Hematopoietic multipotent progenitor cell treated with erythropoietin and hydrocortisone succinate and interleukin-3 and kit ligand, for 15 days (in vitro differentiated cells): ENCODE measurements at regions not wholly inside any gene's neighbourhood (a gene's known extent, or its start where the extent isn't known, plus 50 kb on each side); places are given as distances from the start of the nearest gene placed in this dataset.

ENCODE experiments used
- DNase-seq: peaks from one replicate; pipeline ENCODE4 v3.0.0-alpha.2; 2015; ENCODE audit warnings: low spot score

DNA sequence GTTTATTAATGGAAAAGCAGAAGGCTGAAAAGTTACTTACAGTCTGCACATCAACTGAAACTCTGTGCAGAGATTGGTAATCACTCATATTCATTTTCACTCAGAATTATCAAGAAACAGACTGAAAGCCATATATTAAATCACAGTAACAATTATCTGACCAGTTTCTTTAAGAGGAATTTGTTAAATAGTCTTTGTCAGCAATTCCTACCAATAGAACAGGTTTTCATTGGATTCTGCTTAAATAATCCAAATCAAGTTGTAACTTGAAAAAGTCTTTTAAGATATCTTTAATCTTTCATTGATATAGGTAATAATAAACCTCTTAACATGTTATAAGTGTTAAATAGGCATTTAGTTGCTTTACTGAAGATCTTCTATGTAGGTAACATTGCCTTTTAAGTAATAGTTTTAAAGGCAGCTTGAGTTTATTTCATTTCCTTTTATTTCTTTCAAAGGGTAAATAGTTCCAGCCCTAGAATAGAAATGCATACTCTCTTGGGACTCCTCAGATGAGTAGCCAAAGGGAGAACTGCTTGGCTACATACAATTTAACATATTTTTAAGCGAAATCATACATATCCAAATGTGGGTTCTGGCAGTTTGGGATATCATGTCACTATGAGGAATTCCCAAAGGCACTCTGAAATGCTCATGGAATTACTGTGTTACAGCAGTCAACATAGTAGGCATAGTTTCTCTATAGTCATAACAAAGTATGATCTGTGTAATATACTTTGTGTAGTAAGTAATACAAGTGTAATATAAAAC lies 326.0 kb upstream of the SPRY2 start:
- DNase-seq, result no peak

- DNase-seq, result no peak
Observed at GRCh38 chr13:80665792-80666333, 324.9 kb upstream of the SPRY2 start.

- DNase-seq, result no peak
Observed at GRCh38 chr13:80664950-80665349, 324.0 kb upstream of the SPRY2 start.

DNA sequence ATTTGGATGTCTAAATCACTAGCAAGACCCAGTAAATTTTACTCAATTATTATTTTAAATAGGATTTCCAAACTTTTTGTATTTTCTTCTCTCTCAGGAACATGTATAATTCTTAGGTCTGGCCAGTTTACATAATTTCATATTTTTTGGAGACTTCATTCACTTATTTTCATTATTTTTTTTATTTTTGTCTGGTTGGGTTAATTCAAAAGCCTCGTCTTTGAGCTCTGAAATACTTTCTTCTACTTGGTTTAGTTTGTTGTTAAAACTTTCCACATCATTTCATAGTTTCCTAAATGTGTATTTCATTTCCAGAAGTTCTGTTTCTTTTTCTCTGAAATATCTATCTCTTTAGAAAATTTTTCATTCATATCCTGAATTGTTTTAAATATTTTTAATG lies 322.9 kb upstream of the SPRY2 start:
- DNase-seq, result no peak

GRCh38 chr13:80658705-80659104 lies 317.8 kb upstream of the SPRY2 start:
- no peak for DNase-seq

- no peak for DNase-seq
Observed at GRCh38 chr13:80656512-80656904, 315.6 kb upstream of the SPRY2 start.

DNA sequence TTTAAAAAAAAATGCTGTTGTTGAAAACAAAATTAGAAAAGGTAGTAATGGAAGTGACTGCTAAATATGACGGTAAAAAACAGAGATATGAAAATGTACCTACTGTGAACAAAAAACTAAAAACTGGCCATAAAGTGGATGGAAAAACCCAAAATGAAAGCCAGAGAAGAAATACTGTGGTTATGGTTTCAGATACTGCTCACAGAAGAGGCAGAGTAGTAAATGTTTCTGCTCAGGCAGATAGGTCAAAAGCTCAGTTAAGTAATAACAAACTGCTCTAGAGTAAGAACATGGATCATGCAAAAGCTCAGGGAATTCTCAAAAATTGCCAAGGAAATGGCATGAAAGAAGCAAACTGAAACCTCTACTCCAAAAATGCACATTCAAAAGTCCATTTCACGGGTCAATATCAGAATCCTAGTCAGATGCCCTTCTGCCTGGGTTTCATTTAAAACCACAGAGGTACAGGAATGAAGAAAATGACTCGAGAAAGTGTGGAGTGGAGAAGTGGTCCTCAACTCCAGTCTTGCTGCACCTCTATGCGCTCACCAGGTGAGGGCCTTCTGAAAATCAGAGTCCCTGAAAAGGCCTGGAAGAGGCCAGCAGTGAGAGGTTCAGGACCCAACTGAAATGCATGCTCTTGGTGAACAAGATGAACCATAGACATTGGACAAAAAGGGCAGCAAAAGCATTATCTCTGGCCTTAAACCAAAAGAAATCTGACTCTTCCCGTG lies 315.0 kb upstream of the SPRY2 start:
- no peak for DNase-seq

- no peak for DNase-seq
Observed at GRCh38 chr13:80654638-80655249, 313.8 kb upstream of the SPRY2 start.

- DNase-seq, result no peak
Observed at GRCh38 chr13:80649274-80649673, 308.3 kb upstream of the SPRY2 start.

GRCh38 chr13:80642641-80643040 lies 301.7 kb upstream of the SPRY2 start:
- DNase-seq, result no peak

DNA sequence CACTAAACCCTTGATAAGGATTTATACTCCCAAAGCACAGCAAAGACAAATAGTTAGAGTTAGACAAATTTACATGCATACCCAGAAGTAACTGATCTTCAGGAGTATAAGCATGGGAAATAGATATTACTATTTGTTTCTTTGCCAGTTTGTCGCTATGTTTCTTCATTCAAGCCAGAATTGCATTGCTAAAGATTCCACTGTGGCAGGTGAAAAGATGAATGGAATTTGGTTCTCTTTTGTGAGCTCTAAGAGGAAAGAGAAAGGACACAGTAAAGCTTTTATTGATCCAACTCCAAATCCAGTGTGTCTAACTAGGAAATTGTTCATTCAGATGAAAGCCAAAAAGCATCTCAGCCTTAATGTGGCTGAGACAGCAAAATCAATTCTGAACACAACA lies 292.3 kb upstream of the SPRY2 start:
- no peak for DNase-seq

GRCh38 chr13:80630685-80631121 lies 289.8 kb upstream of the SPRY2 start:
- no peak for DNase-seq

GRCh38 chr13:80618781-80619180 lies 277.9 kb upstream of the SPRY2 start:
- DNase-seq, result no peak

DNA sequence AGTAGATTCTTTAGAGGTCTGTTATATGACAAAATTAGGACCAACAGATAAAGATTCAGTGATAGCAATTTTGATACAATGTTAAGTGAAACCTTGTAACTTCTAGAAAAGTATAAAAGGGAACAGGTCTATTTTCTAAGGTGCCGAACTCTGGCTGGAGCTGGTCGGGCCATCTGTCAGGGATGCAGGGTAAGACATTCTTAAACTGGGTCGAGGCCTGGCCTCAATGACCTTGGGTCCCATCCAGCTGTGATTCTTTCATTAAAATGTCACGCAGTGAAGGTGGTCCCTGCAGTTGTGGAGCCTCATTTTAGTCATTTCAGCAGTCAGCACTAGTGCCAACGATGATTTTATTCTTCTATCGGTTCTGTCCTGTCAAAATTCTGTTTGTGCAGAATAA lies 271.9 kb upstream of the SPRY2 start:
- no peak for DNase-seq

- DNase-seq, result no peak
Observed at GRCh38 chr13:80611310-80611709, 270.4 kb upstream of the SPRY2 start.

DNA sequence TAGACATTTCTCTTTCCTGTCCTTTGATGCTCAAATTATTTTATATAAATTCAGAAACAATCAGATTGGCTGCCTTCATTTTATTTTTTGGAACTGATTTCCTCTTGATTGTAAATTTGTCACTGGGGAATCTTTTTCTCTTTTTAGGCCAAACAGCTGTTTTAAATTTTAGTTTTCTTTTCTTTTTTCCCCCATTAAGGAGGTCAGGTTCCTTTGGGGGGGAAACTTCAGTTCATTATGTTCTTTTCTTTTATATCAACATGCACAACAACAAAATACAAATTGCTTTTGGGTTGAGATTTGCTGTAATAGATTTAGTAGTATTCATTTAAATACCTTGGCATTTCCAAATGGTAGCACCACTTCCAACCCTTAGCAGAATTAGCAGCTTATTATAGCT lies 264.8 kb upstream of the SPRY2 start:
- DNase-seq, result no peak

DNA sequence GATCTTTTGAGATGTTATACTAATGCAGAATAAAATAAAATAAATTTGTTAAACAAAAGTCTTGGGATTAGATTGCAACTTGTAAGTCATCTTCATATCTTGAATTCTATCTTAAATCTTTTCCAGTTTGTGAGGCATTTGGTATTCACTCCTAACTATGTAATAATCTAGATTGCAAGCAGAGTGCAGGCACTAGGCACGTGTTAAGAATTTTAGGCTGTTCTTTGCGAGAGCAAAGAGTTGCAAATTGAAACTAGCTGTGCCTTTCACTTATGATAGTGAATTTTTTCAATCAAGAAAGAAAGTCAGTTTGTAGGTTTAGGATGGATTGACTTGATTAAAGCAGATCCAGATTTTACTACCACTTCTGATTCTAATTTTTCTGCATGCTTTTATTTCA lies 264.1 kb upstream of the SPRY2 start:
- no peak for DNase-seq

GRCh38 chr13:80604098-80604497 lies 263.2 kb upstream of the SPRY2 start:
- DNase-seq, result no peak

DNA sequence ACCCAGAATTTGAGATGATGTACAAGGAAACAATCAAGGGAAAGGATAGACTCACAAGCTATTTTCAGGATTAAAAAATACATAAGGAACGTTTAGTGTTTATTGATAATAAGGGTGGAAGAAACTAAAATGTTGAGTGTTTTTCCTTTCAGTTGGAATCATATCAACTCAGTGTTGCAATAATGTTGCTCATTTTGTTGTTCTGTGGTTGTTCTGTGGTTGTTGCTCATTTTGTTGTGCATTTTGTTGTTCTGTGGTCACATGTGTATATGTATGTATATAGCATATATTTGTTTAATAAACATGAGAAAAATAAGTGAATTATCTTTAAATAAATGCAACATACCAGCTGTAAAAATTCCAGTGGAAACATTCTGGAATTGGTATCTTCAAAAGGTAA lies 262.4 kb upstream of the SPRY2 start:
- DNase-seq, result no peak

DNA sequence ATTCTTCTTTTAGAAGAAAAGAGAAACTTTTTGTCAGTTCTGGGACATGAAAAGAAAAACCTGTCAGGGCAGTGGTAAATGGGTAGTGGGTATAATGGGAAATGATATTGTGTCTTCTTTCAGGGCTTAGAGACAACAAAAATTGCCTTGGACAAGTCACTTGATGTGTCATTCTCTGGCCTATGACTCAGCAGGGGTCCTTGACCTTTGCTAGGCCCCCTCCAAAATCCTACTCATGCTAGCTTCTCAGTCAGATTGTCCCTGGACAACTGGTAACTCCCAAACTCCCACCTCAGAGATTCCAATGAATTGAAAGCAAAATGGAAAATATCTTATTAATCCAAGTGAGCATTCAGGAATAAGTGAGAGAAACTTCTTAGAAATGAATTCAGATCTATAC lies 258.8 kb upstream of the SPRY2 start:
- DNase-seq, result no peak

DNA sequence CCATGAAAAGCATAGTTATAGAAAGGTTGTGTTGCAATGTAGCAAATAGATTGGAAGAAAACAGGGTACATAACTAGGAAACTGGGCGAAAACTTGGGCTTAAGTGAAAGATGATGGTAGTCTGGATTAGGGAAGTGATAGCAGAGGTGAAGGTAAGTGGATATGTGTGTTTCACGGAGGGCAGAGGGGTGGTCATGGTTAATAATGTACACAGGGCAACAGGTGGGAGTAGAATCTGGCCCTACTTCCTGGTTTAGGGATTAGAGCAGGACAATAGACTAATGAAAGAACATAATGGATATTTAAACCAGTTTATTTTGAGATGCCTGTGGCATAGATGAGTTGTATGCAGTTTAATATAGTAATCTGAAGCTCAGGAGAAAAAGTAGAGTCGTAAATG lies 257.3 kb upstream of the SPRY2 start:
- DNase-seq, result no peak

DNA sequence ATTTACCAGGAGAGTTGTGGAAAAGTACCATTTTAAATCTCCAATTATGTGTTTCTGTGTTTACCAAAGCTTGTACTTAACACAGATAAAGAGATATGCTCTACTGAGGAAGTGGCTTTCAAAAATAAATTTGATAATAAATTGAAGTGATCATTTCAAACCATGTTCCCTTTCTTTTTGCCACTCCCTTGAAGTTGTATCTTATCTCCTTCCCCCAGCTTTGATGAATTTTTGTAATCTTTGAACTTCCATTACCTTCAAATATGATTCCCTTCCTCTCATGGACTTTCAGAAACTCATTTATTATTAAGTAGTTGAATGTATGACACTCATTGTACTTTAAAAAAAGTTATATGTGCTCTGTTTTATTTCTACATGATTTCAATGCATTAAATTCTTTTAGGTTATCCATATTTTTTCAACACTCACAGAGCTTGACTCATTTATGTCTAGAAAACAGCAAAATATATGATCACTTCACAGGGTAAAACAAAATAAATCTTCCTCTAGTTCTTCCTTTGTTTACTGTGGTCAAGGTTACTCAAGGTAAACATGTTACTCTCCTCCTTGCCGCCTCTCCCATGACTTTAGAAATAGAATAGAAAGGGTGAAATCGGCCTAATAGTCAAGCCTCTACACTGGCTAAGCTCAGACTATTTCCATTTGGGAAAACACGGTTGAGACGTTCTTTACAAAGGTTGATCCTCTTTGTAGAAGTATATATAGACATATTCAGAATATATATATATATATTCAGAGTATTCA lies 251.2 kb upstream of the SPRY2 start:
- DNase-seq, result no peak
